Neuronal stem cell (in vitro differentiated cells): ENCODE measurements at regions not wholly inside any gene's neighbourhood (a gene's known extent, or its start where the extent isn't known, plus 50 kb on each side); places are given as distances from the start of the nearest gene placed in this dataset.

ENCODE experiments used
- DNase-seq: peaks from one replicate; pipeline ENCODE4 v3.0.0-alpha.2; 2013; ENCODE audit warnings: low spot score
- H2AFZ ChIP-seq: one replicate; pipeline ENCODE4 v1.6.1; 2013; ENCODE audit warnings: mild to moderate bottlenecking, low read length, inconsistent platforms
- H2AK5ac ChIP-seq: 2 replicates; pipeline ENCODE4 v1.6.1; 2013; ENCODE audit warnings: low read depth, mild to moderate bottlenecking, inconsistent platforms, low read length, moderate library complexity, mixed read lengths
- H2BK120ac ChIP-seq: 2 replicates; pipeline ENCODE4 v1.6.1; 2013; ENCODE audit warnings: low read depth, mild to moderate bottlenecking, inconsistent platforms, low read length, moderate library complexity, mixed read lengths
- H2BK12ac ChIP-seq: one replicate; pipeline ENCODE4 v1.6.1; 2013; ENCODE audit warnings: low read length, inconsistent platforms
- H2BK15ac ChIP-seq: 2 replicates; pipeline ENCODE4 v1.6.1; 2013; ENCODE audit warnings: mild to moderate bottlenecking, low read length, inconsistent platforms, mixed read lengths
- H2BK5ac ChIP-seq: one replicate; pipeline ENCODE4 v1.6.1; 2013; ENCODE audit warnings: inconsistent platforms, mild to moderate bottlenecking, low read length, moderate library complexity
- H3K14ac ChIP-seq: one replicate; pipeline ENCODE4 v1.6.1; 2013; ENCODE audit warnings: low read length, inconsistent platforms
- H3K18ac ChIP-seq: 2 replicates; pipeline ENCODE4 v1.6.1; 2013; ENCODE audit warnings: low read length, inconsistent platforms
- H3K23ac ChIP-seq: 2 replicates; pipeline ENCODE4 v1.6.1; 2013; ENCODE audit warnings: low read depth, mild to moderate bottlenecking, mixed read lengths, low read length, inconsistent platforms; ENCODE audit not compliant: poor library complexity
- H3K27ac ChIP-seq: replicated peaks from 3 replicates; pipeline ENCODE4 v1.5.1; 2013; ENCODE audit warnings: low read length, inconsistent platforms
- H3K27me3 ChIP-seq, 3 experiments: 2 replicates each; pipeline ENCODE4 v1.6.1; 2013; ENCODE audit warnings: low read length in 3 of 3, mild to moderate bottlenecking in 2 of 3, inconsistent platforms in 1 of 3, low read depth in 1 of 3, mixed read lengths in 1 of 3, moderate library complexity in 1 of 3; ENCODE audit not compliant: control insufficient read depth in 3 of 3, insufficient read depth in 3 of 3
- H3K36me3 ChIP-seq, 2 donors: replicated peaks in 1 of 2; 2 replicates each; pipeline ENCODE4 v1.6.1; 2013; ENCODE audit warnings: low read length in 2 of 2; ENCODE audit not compliant: control insufficient read depth in 2 of 2, insufficient read depth in 2 of 2
- H3K4ac ChIP-seq: 2 replicates; pipeline ENCODE4 v1.6.1; 2013; ENCODE audit warnings: inconsistent platforms, mild to moderate bottlenecking, low read length, moderate library complexity
- H3K4me1 ChIP-seq, 2 donors: 1 replicate in 1 of 2; 2 replicates in 1 of 2; pipeline ENCODE4 v1.6.1; 2013; ENCODE audit warnings: low read length in 2 of 2, low read depth in 1 of 2; ENCODE audit not compliant: control insufficient read depth in 2 of 2, insufficient read depth in 1 of 2
- H3K4me2 ChIP-seq: one replicate; pipeline ENCODE4 v1.6.1; 2013; ENCODE audit warnings: mild to moderate bottlenecking, low read length, inconsistent platforms; ENCODE audit not compliant: insufficient read depth, poor library complexity, severe bottlenecking
- H3K4me3 ChIP-seq, 2 donors: 2 replicates each; pipeline ENCODE4 v1.5.1; 2013; ENCODE audit warnings: low read length in 2 of 2, mild to moderate bottlenecking in 2 of 2, inconsistent platforms in 1 of 2, moderate library complexity in 1 of 2
- H3K79me1 ChIP-seq: one replicate; pipeline ENCODE4 v1.6.1; 2013; ENCODE audit warnings: low read depth, mild to moderate bottlenecking, inconsistent platforms, low read length, moderate library complexity
- H3K9ac ChIP-seq: one replicate; pipeline ENCODE4 v1.6.1; 2013; ENCODE audit warnings: mild to moderate bottlenecking, low read depth, low read length, inconsistent platforms; ENCODE audit not compliant: poor library complexity
- H3K9me3 ChIP-seq, 2 donors: replicated peaks in 1 of 2; 2 replicates each; pipeline versions ENCODE3 to v1.6.1; 2013; ENCODE audit warnings: low read length in 2 of 2, mild to moderate bottlenecking in 2 of 2, inconsistent platforms in 1 of 2, low read depth in 1 of 2, mixed read lengths in 1 of 2, moderate library complexity in 1 of 2; ENCODE audit not compliant: control insufficient read depth in 2 of 2, insufficient read depth in 1 of 2
- H4K8ac ChIP-seq: one replicate; pipeline ENCODE4 v1.6.1; 2013; ENCODE audit warnings: low read depth, mild to moderate bottlenecking, inconsistent platforms, low read length, moderate library complexity
- H4K91ac ChIP-seq: one replicate; pipeline ENCODE4 v1.6.1; 2013; ENCODE audit warnings: low read length, low read depth, mild to moderate bottlenecking, inconsistent platforms; ENCODE audit not compliant: poor library complexity
- WGBS, 2 donors: extraction: QIAGEN DNeasy Blood & Tissue Kit; methylation state at CpG; one replicate each; pipeline ENCODE4 v1.1.7; 2013; ENCODE audit warnings: missing lambda C conversion rate in 2 of 2, mixed read lengths in 1 of 2; ENCODE audit not compliant: insufficient read length in 2 of 2, insufficient replicate concordance in 1 of 2; ENCODE audit errors: extremely low coverage in 2 of 2; 5-methylcytosine and 5-hydroxymethylcytosine counted together

DNA sequence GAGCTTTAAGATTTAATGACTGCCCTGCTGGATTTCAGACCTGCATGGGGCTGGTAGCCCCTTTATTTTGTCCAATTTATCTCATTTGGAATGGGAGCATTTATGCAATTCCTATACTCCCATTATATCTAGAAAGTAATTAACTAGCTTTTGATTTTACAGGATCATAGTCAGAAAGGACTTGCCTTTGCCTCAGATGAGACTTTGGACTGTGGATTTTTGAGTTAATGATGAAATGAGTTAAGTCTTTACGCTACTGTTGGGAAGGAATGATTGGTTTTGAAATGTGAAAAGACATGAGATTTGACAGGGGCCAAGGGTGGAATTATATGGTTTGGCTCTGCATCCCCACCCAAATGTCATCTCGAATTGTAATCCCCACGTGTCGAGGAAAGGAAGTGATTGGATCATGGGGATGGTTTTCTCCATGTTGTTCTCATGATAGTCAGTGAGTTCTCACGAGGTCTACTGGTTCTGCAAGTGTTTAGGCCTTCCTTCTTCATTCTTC lies 213.1 kb upstream of the DCN start:
- peaks cover 0 to 5% of the 10 kb centered on the region in 2 donors for H3K4me1 ChIP-seq
- no peak overlapping the region for H2BK5ac ChIP-seq
- no CpG with 5 or more reads among the region's 5 CpGs for WGBS, 2 donors

DNA sequence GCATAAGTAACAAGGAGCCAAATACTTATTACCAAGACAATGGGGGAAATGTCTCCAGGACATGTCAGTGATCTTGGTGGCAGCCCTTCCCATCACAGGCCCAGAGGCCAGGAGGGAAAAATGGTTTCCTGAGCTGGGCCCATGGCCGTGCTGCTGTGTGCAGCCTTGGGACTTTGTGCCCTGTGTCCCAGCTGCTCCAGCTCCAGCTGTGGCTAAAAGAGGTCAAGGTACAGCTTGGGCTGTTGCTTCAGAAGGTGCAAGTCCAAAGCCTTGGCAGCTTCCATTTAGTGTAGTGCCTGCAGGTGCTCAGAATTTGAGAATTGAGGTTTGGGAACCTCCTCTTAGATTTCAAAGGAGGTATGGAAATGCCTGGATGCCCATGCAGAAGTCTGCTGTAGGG lies 212.3 kb upstream of the DCN start:
- no peak overlapping the region for H2BK15ac ChIP-seq
- H3K27ac ChIP-seq = no peak overlapping the region
- no peak overlapping the region for H3K23ac ChIP-seq
- no peak overlapping the region for H3K4ac ChIP-seq
- H2BK12ac ChIP-seq = no peak overlapping the region
- H3K9me3 ChIP-seq = peaks cover 2 to 20% of the 10 kb centered on the region in 2 donors
- no CpG with 5 or more reads among the region's 1 CpG for WGBS, 2 donors
- no peak overlapping the region for H3K4me2 ChIP-seq
- H3K4me1 ChIP-seq = peaks cover 0 to 5% of the 10 kb centered on the region in 2 donors
- no peak overlapping the region for H2AK5ac ChIP-seq
- DNase-seq = no peak
- H3K36me3 ChIP-seq = no peaks in the 10 kb centered on the region
- H3K27me3 ChIP-seq = no peaks in the 10 kb centered on the region
- H3K14ac ChIP-seq = no peak overlapping the region
- H4K8ac ChIP-seq = no peak overlapping the region
- no peak overlapping the region for H2BK120ac ChIP-seq
- no peak overlapping the region for H3K4me3 ChIP-seq
- H3K79me1 ChIP-seq = no peaks in the 10 kb centered on the region
- no peak overlapping the region for H3K9ac ChIP-seq
- H4K91ac ChIP-seq = no peak overlapping the region
- no peak overlapping the region for H2AFZ ChIP-seq
- H3K18ac ChIP-seq = no peak overlapping the region
- no peak overlapping the region for H2BK5ac ChIP-seq

More for the DNA sequence above, 213.1 kb upstream of the DCN start:
- no peak overlapping the region for H3K14ac ChIP-seq
- H3K9me3 ChIP-seq = peaks cover 2 to 17% of the 10 kb centered on the region in 2 donors
- H3K27ac ChIP-seq = no peak overlapping the region
- no peak overlapping the region for H4K8ac ChIP-seq
- H3K18ac ChIP-seq = no peak overlapping the region
- H2AK5ac ChIP-seq = no peak overlapping the region
- DNase-seq = no peak
- H3K9ac ChIP-seq = no peak overlapping the region
- no peak overlapping the region for H3K23ac ChIP-seq
- no peak overlapping the region for H2BK120ac ChIP-seq
- H2AFZ ChIP-seq = no peak overlapping the region
- H3K79me1 ChIP-seq = no peaks in the 10 kb centered on the region
- no peak overlapping the region for H4K91ac ChIP-seq
- no peak overlapping the region for H2BK15ac ChIP-seq
- no peak overlapping the region for H3K4me2 ChIP-seq
- no peak overlapping the region for H3K4me3 ChIP-seq
- H3K4ac ChIP-seq = no peak overlapping the region
- H3K27me3 ChIP-seq = no peaks in the 10 kb centered on the region
- no peaks in the 10 kb centered on the region for H3K36me3 ChIP-seq
- H2BK12ac ChIP-seq = no peak overlapping the region

GRCh38 chr12:91388573-91388972 lies 206.0 kb upstream of the DCN start:
- H3K4ac ChIP-seq = no peak overlapping the region
- no peak overlapping the region for H3K23ac ChIP-seq
- H2AFZ ChIP-seq = peak overlapping the region; percentile 62
- no peak overlapping the region for H2BK12ac ChIP-seq
- no peak overlapping the region for H3K9ac ChIP-seq
- no peak overlapping the region for H3K4me2 ChIP-seq
- H2BK120ac ChIP-seq = no peak overlapping the region
- no peak overlapping the region for H4K8ac ChIP-seq
- H2BK5ac ChIP-seq = no peak overlapping the region
- no peak overlapping the region for H3K14ac ChIP-seq
- H3K4me3 ChIP-seq = no peak overlapping the region
- no peak overlapping the region for H2AK5ac ChIP-seq
- no peak overlapping the region for H4K91ac ChIP-seq
- no CpG with 5 or more reads among the region's 1 CpG for WGBS, 2 donors
- H3K4me1 ChIP-seq = no peaks in the 10 kb centered on the region
- no peak overlapping the region for H3K18ac ChIP-seq
- no peak overlapping the region for H3K27ac ChIP-seq
- no peaks in the 10 kb centered on the region for H3K36me3 ChIP-seq
- no peaks in the 10 kb centered on the region for H3K27me3 ChIP-seq
- H3K79me1 ChIP-seq = no peaks in the 10 kb centered on the region
- no peak for DNase-seq
- H3K9me3 ChIP-seq = peaks cover 0 to 15% of the 10 kb centered on the region in 2 donors
- H2BK15ac ChIP-seq = no peak overlapping the region

GRCh38 chr12:91387461-91388134 lies 205.0 kb upstream of the DCN start:
- H2BK5ac ChIP-seq = no peak overlapping the region
- no peak overlapping the region for H2BK120ac ChIP-seq
- H3K27me3 ChIP-seq = no peaks in the 10 kb centered on the region
- H3K79me1 ChIP-seq = no peaks in the 10 kb centered on the region
- H3K27ac ChIP-seq = no peak overlapping the region
- peaks cover 1 to 3% of the 10 kb centered on the region in 2 donors for H3K4me1 ChIP-seq
- H3K36me3 ChIP-seq = no peaks in the 10 kb centered on the region
- WGBS, 2 donors = no CpG with 5 or more reads among the region's 2 CpGs
- H4K8ac ChIP-seq = no peak overlapping the region
- no peak overlapping the region for H3K18ac ChIP-seq
- no peak overlapping the region for H4K91ac ChIP-seq
- no peak overlapping the region for H3K9ac ChIP-seq
- H3K4me3 ChIP-seq = no peak overlapping the region
- peaks cover 0 to 11% of the 10 kb centered on the region in 2 donors for H3K9me3 ChIP-seq
- no peak overlapping the region for H3K23ac ChIP-seq
- H2AK5ac ChIP-seq = no peak overlapping the region
- no peak overlapping the region for H2AFZ ChIP-seq
- no peak overlapping the region for H3K4ac ChIP-seq
- H3K14ac ChIP-seq = no peak overlapping the region
- H2BK12ac ChIP-seq = no peak overlapping the region
- no peak overlapping the region for H3K4me2 ChIP-seq
- no peak overlapping the region for H2BK15ac ChIP-seq
- no peak for DNase-seq
